ENCODE measurements at regions not wholly inside any gene's neighbourhood (a gene's known extent, or its start where the extent isn't known, plus 50 kb on each side); places are given as distances from the start of the nearest gene placed in this dataset.

DNA sequence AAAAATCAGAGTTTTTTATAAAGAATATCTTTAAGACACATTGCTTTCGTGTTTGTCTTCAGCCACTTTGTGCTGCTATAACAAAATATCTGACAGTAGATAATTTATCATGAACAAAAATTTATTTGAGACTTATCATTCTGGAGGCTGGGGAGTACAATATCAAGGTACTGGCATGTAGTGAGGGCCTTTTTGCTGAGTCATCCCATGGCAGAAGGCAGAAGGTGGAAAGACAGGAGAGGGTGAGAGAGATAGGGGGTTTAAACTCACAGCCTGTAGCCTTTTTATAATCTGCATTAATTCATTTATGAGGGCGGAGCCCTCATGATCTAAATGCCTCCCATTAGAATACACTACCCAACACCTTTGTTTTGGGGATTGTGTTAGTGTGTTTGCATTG is 431.2 kb upstream of the FAM47C start:
- H3K9ac ChIP-seq (ENCODE audit: low read length): no peak overlapping the region
- no peak overlapping the region for H3K27ac ChIP-seq (ENCODE audit: low read length in 2 of 2)
- no peak overlapping the region for H2AFZ ChIP-seq (ENCODE audit: insufficient read depth, low read depth, low read length, poor library complexity, severe bottlenecking)
- no peaks in the 10 kb centered on the region for H3K9me3 ChIP-seq (ENCODE audit: control extremely low read depth in 1 of 3, control insufficient read depth in 2 of 3, insufficient read depth in 1 of 3, low read length in 2 of 3)
- H3K4me2 ChIP-seq (replicated peaks; ENCODE audit: low read depth, low read length, poor library complexity, severe bottlenecking): no peak overlapping the region
- no peaks in the 10 kb centered on the region for H3K9me3 Mint-ChIP-seq (ENCODE audit: insufficient read depth)
- POLR2A ChIA-PET: no interaction called here
- TF ChIP-seq, protein P1, sequence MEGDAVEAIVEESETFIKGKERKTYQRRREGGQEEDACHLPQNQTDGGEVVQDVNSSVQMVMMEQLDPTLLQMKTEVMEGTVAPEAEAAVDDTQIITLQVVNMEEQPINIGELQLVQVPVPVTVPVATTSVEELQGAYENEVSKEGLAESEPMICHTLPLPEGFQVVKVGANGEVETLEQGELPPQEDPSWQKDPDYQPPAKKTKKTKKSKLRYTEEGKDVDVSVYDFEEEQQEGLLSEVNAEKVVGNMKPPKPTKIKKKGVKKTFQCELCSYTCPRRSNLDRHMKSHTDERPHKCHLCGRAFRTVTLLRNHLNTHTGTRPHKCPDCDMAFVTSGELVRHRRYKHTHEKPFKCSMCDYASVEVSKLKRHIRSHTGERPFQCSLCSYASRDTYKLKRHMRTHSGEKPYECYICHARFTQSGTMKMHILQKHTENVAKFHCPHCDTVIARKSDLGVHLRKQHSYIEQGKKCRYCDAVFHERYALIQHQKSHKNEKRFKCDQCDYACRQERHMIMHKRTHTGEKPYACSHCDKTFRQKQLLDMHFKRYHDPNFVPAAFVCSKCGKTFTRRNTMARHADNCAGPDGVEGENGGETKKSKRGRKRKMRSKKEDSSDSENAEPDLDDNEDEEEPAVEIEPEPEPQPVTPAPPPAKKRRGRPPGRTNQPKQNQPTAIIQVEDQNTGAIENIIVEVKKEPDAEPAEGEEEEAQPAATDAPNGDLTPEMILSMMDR (IDR thresholded peaks at IDR 0.05): no peak
- TF ChIP-seq EZH2 (IDR thresholded peaks at IDR 0.05; ENCODE audit: borderline replicate concordance, insufficient read depth, low read depth, low read length, poor library complexity, severe bottlenecking): no peak
- no peak overlapping the region for H3K27ac Mint-ChIP-seq
- no peaks in the 10 kb centered on the region for H4K20me1 ChIP-seq (ENCODE audit: control insufficient read depth, insufficient read depth, low read length, poor library complexity, severe bottlenecking)
- no peak overlapping the region for H3K4me3 ChIP-seq (ENCODE audit: control extremely low read depth in 1 of 5, extremely low read depth in 1 of 5, insufficient read depth in 1 of 5, low read depth in 2 of 5, low read length in 4 of 5)
- H3K4me3 Mint-ChIP-seq: no peak overlapping the region
- no peaks in the 10 kb centered on the region for H3K36me3 ChIP-seq (replicated peaks in 1 of 2; ENCODE audit: control extremely low read depth in 1 of 2, control insufficient read depth in 1 of 2, extremely low read depth in 1 of 2, insufficient read depth in 2 of 2, low read length in 1 of 2)
- DNase-seq (no peak), ATAC-seq (ENCODE audit: low read depth) (no peak)
- intact Hi-C loops (cut with micrococcal nuclease): no loop called here
- no peaks in the 10 kb centered on the region for H3K4me1 Mint-ChIP-seq
- no peaks in the 10 kb centered on the region for H3K27me3 ChIP-seq (replicated peaks in 1 of 4; ENCODE audit: control extremely low read depth in 1 of 4, control insufficient read depth in 3 of 4, insufficient read depth in 4 of 4, low read length in 3 of 4)
- WGBS (ENCODE audit: insufficient coverage): no CpG with 5 or more reads among the region's 2 CpGs
- no peaks in the 10 kb centered on the region for H3K27me3 Mint-ChIP-seq
- H3K4me1 ChIP-seq (ENCODE audit: control insufficient read depth in 2 of 2, insufficient read depth in 2 of 2, low read length in 2 of 2): no peaks in the 10 kb centered on the region
- CTCF ChIA-PET: no interaction called here
- no peaks in the 10 kb centered on the region for H3K79me2 ChIP-seq (ENCODE audit: control insufficient read depth, insufficient read depth, low read length)

DNA sequence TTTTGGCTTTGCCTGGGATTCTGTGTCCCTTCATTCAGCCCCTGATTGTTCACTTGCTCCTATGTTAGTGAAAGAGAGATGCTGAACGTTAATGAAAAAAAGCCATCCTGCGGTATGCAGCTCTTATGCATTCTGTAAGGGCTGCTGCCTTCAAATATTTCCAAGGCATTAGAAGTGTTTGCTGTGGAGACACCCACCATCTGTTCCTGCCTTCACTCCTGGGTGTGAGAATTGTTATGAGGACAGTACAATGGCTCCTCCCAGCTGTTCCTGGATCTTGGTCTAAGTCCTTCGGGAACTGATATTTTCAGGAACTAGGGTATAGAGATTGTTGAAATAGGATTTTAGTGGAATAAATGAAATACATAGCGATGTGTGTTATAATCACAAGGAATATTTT is 427.1 kb upstream of the FAM47C start:
- H3K9ac ChIP-seq (ENCODE audit: low read length): no peak overlapping the region
- no peaks in the 10 kb centered on the region for H3K9me3 Mint-ChIP-seq (ENCODE audit: insufficient read depth)
- H3K4me2 ChIP-seq (replicated peaks; ENCODE audit: low read depth, low read length, poor library complexity, severe bottlenecking): no peak overlapping the region
- H3K27me3 ChIP-seq (replicated peaks in 1 of 4; ENCODE audit: control extremely low read depth in 1 of 4, control insufficient read depth in 3 of 4, insufficient read depth in 4 of 4, low read length in 3 of 4): no peaks in the 10 kb centered on the region
- DNase-seq (no peak), ATAC-seq (ENCODE audit: low read depth) (no peak)
- no peak overlapping the region for H3K4me3 Mint-ChIP-seq
- intact Hi-C loops (cut with micrococcal nuclease): no loop called here
- H3K36me3 ChIP-seq (replicated peaks in 1 of 2; ENCODE audit: control extremely low read depth in 1 of 2, control insufficient read depth in 1 of 2, extremely low read depth in 1 of 2, insufficient read depth in 2 of 2, low read length in 1 of 2): no peaks in the 10 kb centered on the region
- no peak overlapping the region for H3K27ac Mint-ChIP-seq
- CTCF ChIA-PET: no interaction called here
- no peaks in the 10 kb centered on the region for H3K79me2 ChIP-seq (ENCODE audit: control insufficient read depth, insufficient read depth, low read length)
- H3K27ac ChIP-seq (ENCODE audit: low read length in 2 of 2): no peak overlapping the region
- POLR2A ChIA-PET: no interaction called here
- no peaks in the 10 kb centered on the region for H4K20me1 ChIP-seq (ENCODE audit: control insufficient read depth, insufficient read depth, low read length, poor library complexity, severe bottlenecking)
- no peaks in the 10 kb centered on the region for H3K9me3 ChIP-seq (ENCODE audit: control extremely low read depth in 1 of 3, control insufficient read depth in 2 of 3, insufficient read depth in 1 of 3, low read length in 2 of 3)
- no peaks in the 10 kb centered on the region for H3K4me1 ChIP-seq (ENCODE audit: control insufficient read depth in 2 of 2, insufficient read depth in 2 of 2, low read length in 2 of 2)
- H3K4me3 ChIP-seq (ENCODE audit: control extremely low read depth in 1 of 5, extremely low read depth in 1 of 5, insufficient read depth in 1 of 5, low read depth in 2 of 5, low read length in 4 of 5): no peak overlapping the region
- no peak for TF ChIP-seq EZH2 (IDR thresholded peaks at IDR 0.05; ENCODE audit: borderline replicate concordance, insufficient read depth, low read depth, low read length, poor library complexity, severe bottlenecking)
- TF ChIP-seq, protein P1 (IDR thresholded peaks at IDR 0.05): no peak
- H3K27me3 Mint-ChIP-seq: no peaks in the 10 kb centered on the region
- WGBS (ENCODE audit: insufficient coverage): no CpG with 5 or more reads among the region's 4 CpGs
- H3K4me1 Mint-ChIP-seq: no peaks in the 10 kb centered on the region
- no peak overlapping the region for H2AFZ ChIP-seq (ENCODE audit: insufficient read depth, low read depth, low read length, poor library complexity, severe bottlenecking)

Measured in B cell (primary cell).